ENCODE measurements at regions not wholly inside any gene's neighbourhood (a gene's known extent, or its start where the extent isn't known, plus 50 kb on each side); places are given as distances from the start of the nearest gene placed in this dataset.

DNA sequence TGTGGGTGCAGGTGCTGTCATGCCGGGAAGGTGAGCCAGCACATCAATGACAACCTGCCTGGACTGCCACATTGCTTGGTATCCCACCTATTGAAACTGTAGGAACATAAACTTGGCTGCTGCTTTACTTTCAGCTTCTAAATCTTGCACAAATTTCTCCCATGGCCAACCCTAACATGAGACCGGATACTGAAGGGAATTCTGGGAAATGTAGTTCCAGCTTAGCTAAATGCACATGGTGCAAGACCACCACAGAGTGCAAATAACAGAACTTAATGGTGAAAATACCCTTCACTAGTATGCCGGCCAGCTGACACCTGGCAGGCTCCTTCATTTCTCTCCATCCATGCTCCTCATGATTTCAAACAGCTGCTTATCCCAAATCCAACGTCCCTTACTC is 247.4 kb downstream of the ARRDC4 start:
- TF ChIP-seq EZH2 (IDR thresholded peaks at IDR 0.05; ENCODE audit: borderline replicate concordance, insufficient read depth, low read depth, low read length, poor library complexity, severe bottlenecking) = no peak
- TF ChIP-seq, protein P1, sequence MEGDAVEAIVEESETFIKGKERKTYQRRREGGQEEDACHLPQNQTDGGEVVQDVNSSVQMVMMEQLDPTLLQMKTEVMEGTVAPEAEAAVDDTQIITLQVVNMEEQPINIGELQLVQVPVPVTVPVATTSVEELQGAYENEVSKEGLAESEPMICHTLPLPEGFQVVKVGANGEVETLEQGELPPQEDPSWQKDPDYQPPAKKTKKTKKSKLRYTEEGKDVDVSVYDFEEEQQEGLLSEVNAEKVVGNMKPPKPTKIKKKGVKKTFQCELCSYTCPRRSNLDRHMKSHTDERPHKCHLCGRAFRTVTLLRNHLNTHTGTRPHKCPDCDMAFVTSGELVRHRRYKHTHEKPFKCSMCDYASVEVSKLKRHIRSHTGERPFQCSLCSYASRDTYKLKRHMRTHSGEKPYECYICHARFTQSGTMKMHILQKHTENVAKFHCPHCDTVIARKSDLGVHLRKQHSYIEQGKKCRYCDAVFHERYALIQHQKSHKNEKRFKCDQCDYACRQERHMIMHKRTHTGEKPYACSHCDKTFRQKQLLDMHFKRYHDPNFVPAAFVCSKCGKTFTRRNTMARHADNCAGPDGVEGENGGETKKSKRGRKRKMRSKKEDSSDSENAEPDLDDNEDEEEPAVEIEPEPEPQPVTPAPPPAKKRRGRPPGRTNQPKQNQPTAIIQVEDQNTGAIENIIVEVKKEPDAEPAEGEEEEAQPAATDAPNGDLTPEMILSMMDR (IDR thresholded peaks at IDR 0.05) = no peak
